ENCODE measurements at regions not wholly inside any gene's neighbourhood (a gene's known extent, or its start where the extent isn't known, plus 50 kb on each side); places are given as distances from the start of the nearest gene placed in this dataset.

GRCh38 chr5:146959360-146959759, 80.8 kb upstream of the PPP2R2B start:
- TF ChIP-seq, protein P1, sequence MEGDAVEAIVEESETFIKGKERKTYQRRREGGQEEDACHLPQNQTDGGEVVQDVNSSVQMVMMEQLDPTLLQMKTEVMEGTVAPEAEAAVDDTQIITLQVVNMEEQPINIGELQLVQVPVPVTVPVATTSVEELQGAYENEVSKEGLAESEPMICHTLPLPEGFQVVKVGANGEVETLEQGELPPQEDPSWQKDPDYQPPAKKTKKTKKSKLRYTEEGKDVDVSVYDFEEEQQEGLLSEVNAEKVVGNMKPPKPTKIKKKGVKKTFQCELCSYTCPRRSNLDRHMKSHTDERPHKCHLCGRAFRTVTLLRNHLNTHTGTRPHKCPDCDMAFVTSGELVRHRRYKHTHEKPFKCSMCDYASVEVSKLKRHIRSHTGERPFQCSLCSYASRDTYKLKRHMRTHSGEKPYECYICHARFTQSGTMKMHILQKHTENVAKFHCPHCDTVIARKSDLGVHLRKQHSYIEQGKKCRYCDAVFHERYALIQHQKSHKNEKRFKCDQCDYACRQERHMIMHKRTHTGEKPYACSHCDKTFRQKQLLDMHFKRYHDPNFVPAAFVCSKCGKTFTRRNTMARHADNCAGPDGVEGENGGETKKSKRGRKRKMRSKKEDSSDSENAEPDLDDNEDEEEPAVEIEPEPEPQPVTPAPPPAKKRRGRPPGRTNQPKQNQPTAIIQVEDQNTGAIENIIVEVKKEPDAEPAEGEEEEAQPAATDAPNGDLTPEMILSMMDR (IDR thresholded peaks at IDR 0.05; ENCODE audit: low read length): no peak
- no peak for TF ChIP-seq EZH2 (IDR thresholded peaks at IDR 0.05; ENCODE audit: borderline replicate concordance, low read length)

Measured in OCI-LY1 (cell line).